ENCODE measurements at regions not wholly inside any gene's neighbourhood (a gene's known extent, or its start where the extent isn't known, plus 50 kb on each side); places are given as distances from the start of the nearest gene placed in this dataset.
"Not testable (repeated sequence)": the region's sequence is repeated elsewhere in the genome, so short reads cannot be mapped to it uniquely, and the experiment has no call there.

DNA sequence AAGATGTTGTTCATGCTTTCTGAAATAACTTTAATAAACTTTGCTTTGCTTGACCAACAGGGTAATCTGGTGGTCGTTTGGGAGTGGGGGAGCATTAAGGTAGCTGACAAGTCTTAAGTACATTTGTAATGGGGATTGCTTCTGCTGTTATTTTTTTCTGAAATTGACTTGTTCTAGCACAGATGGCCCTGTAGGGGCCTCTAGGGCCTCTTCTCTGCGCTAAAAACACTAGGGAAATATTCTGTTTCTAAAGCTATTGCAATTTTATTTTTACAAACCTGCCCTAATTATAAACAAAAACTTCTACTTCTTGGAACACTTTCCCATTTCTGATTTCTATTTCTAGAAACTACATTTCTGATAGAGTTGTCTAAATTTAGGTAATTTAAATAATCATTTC is 191.3 kb upstream of the KCNJ3 start:
- ATAC-seq (no peak), DNase-seq (no peak)
- Mint-ChIP-seq H3K36me3 (no peaks in the 10 kb centered on the region), H3K27me3 (no peaks in the 10 kb centered on the region), H3K4me1 (no peaks in the 10 kb centered on the region), H3K9me3 (ENCODE audit: low read depth) (peaks cover 2% of the 10 kb centered on the region), H3K4me3 (no peak overlapping the region), H3K27ac (no peak overlapping the region)
- CTCF ChIA-PET, result no interaction called here

- CTCF ChIA-PET, result interaction anchor here (0.6 kb wide), 1 partner anchor 303 kb away, joined by 3 read pairs; no protein-coding TSS in a partner anchor
- H3K27ac Mint-ChIP-seq, result no peak overlapping the region
- H3K4me1 Mint-ChIP-seq, result no peaks in the 10 kb centered on the region
- H3K9me3 Mint-ChIP-seq (ENCODE audit: low read depth), result peaks cover 2% of the 10 kb centered on the region
- no peaks in the 10 kb centered on the region for H3K36me3 Mint-ChIP-seq
- DNase-seq (no peak), ATAC-seq (no peak)
- H3K27me3 Mint-ChIP-seq, result no peaks in the 10 kb centered on the region
- H3K4me3 Mint-ChIP-seq, result no peak overlapping the region
Observed at GRCh38 chr2:154518872-154519271, 179.6 kb upstream of the KCNJ3 start.

GRCh38 chr2:154520951-154521350 is 177.5 kb upstream of the KCNJ3 start:
- H3K36me3 Mint-ChIP-seq; H3K4me3 Mint-ChIP-seq; ATAC-seq; CTCF ChIA-PET; H3K4me1 Mint-ChIP-seq; H3K27ac Mint-ChIP-seq; H3K27me3 Mint-ChIP-seq; DNase-seq; H3K9me3 Mint-ChIP-seq (ENCODE audit: low read depth): not testable (repeated sequence)

GRCh38 chr2:154526234-154526633 is 172.3 kb upstream of the KCNJ3 start:
- H3K4me3 Mint-ChIP-seq, result no peak overlapping the region
- ATAC-seq, result no peak
- CTCF ChIA-PET, result no interaction called here

DNA sequence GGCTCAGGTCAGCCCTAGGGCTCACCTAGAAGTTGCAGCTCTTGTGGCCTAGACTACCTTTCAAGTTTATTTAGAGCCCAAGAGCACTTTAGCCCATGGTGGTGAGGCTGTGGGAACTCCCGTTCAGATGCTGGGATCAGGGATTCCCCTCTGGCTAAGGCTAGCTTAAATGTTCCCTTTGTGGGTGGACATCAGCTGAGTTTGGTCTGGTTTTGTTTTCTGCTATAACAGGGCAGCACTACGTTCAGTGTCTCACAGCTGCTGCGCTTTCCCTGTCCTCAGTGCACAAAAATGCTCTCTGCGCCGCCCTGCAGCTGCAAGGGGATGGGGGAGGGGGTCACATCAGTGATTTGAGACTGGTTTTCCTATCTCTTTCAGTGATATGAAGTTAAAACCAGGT is 170.5 kb upstream of the KCNJ3 start:
- no peaks in the 10 kb centered on the region for H3K27me3 Mint-ChIP-seq
- DNase-seq (no peak), ATAC-seq (no peak)
- no peak overlapping the region for H3K4me3 Mint-ChIP-seq
- H3K27ac Mint-ChIP-seq, result no peak overlapping the region
- CTCF ChIA-PET, result no interaction called here
- no peaks in the 10 kb centered on the region for H3K4me1 Mint-ChIP-seq
- H3K36me3 Mint-ChIP-seq, result no peaks in the 10 kb centered on the region
- H3K9me3 Mint-ChIP-seq (ENCODE audit: low read depth), result peaks cover 2% of the 10 kb centered on the region

More at GRCh38 chr2:154526234-154526633, 172.3 kb upstream of the KCNJ3 start:
- H3K27me3 Mint-ChIP-seq, result no peaks in the 10 kb centered on the region
- peaks cover under 1% of the 10 kb centered on the region for H3K9me3 Mint-ChIP-seq (ENCODE audit: low read depth)
- no peaks in the 10 kb centered on the region for H3K4me1 Mint-ChIP-seq
- H3K36me3 Mint-ChIP-seq, result no peaks in the 10 kb centered on the region
- no peak for DNase-seq
- H3K27ac Mint-ChIP-seq, result no peak overlapping the region

- H3K9me3 Mint-ChIP-seq (ENCODE audit: low read depth), result peaks cover 9% of the 10 kb centered on the region
- ATAC-seq (no peak), DNase-seq (no peak)
- no peaks in the 10 kb centered on the region for H3K36me3 Mint-ChIP-seq
- no peak overlapping the region for H3K27ac Mint-ChIP-seq
- H3K4me3 Mint-ChIP-seq, result no peak overlapping the region
- CTCF ChIA-PET, result no interaction called here
- no peaks in the 10 kb centered on the region for H3K27me3 Mint-ChIP-seq
- H3K4me1 Mint-ChIP-seq, result no peaks in the 10 kb centered on the region
Observed at GRCh38 chr2:154532004-154532403, 166.5 kb upstream of the KCNJ3 start.

- no peaks in the 10 kb centered on the region for H3K27me3 Mint-ChIP-seq
- H3K27ac Mint-ChIP-seq, result no peak overlapping the region
- H3K36me3 Mint-ChIP-seq, result no peaks in the 10 kb centered on the region
- ATAC-seq, result no peak
- CTCF ChIA-PET, result no interaction called here
- H3K9me3 Mint-ChIP-seq (ENCODE audit: low read depth), result peaks cover 9% of the 10 kb centered on the region
- H3K4me1 Mint-ChIP-seq, result no peaks in the 10 kb centered on the region
- H3K4me3 Mint-ChIP-seq, result no peak overlapping the region
- DNase-seq, result no peak
Observed at GRCh38 chr2:154532763-154533162, 165.7 kb upstream of the KCNJ3 start.

GRCh38 chr2:154533300-154533940 is 165.1 kb upstream of the KCNJ3 start:
- no peaks in the 10 kb centered on the region for H3K27me3 Mint-ChIP-seq
- H3K36me3 Mint-ChIP-seq, result no peaks in the 10 kb centered on the region
- CTCF ChIA-PET, result no interaction called here
- ATAC-seq, result no peak
- H3K27ac Mint-ChIP-seq, result no peak overlapping the region
- H3K9me3 Mint-ChIP-seq (ENCODE audit: low read depth), result peaks cover 9% of the 10 kb centered on the region
- H3K4me3 Mint-ChIP-seq, result no peak overlapping the region
- DNase-seq, result no peak
- no peaks in the 10 kb centered on the region for H3K4me1 Mint-ChIP-seq

DNA sequence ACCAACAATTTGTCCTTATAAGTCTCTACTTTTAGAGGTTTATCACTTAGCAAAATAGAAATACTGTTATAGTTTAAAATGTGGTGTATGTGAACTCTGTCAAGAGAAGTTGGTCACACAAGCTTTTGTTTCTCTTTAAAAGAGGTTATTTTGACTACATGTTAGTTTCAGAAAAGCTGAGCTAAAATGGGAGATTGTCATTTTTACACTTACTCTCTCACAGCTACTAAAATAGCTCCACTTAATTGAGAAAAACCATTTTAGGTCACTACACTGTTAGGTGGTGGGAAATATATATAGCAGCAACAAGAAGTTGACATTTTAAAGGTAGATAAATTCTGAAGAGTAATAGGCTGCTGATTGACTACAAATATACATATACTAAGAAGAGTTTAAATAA is 161.5 kb upstream of the KCNJ3 start:
- no peak overlapping the region for H3K27ac Mint-ChIP-seq
- H3K36me3 Mint-ChIP-seq, result no peaks in the 10 kb centered on the region
- no peak overlapping the region for H3K4me3 Mint-ChIP-seq
- peaks cover 7% of the 10 kb centered on the region for H3K9me3 Mint-ChIP-seq (ENCODE audit: low read depth)
- H3K4me1 Mint-ChIP-seq, result no peaks in the 10 kb centered on the region
- DNase-seq (no peak), ATAC-seq (no peak)
- H3K27me3 Mint-ChIP-seq, result no peaks in the 10 kb centered on the region
- CTCF ChIA-PET, result no interaction called here

- H3K36me3 Mint-ChIP-seq, result no peaks in the 10 kb centered on the region
- CTCF ChIA-PET, result no interaction called here
- ATAC-seq, result no peak
- H3K27me3 Mint-ChIP-seq, result no peaks in the 10 kb centered on the region
- DNase-seq, result no peak
- H3K4me1 Mint-ChIP-seq, result no peaks in the 10 kb centered on the region
- H3K9me3 Mint-ChIP-seq (ENCODE audit: low read depth), result peaks cover 7% of the 10 kb centered on the region
- H3K27ac Mint-ChIP-seq, result no peak overlapping the region
- H3K4me3 Mint-ChIP-seq, result no peak overlapping the region
Observed at GRCh38 chr2:154537843-154538450, 160.5 kb upstream of the KCNJ3 start.

- CTCF ChIA-PET, result no interaction called here
- no peaks in the 10 kb centered on the region for H3K36me3 Mint-ChIP-seq
Observed at GRCh38 chr2:154546341-154546740, 152.2 kb upstream of the KCNJ3 start.

GRCh38 chr2:154549869-154550268 is 148.6 kb upstream of the KCNJ3 start:
- H3K36me3 Mint-ChIP-seq, result no peaks in the 10 kb centered on the region
- CTCF ChIA-PET, result interaction anchor here (0.6 kb wide), 1 partner anchor 40 kb away, joined by 3 read pairs; no protein-coding TSS in a partner anchor

More at GRCh38 chr2:154546341-154546740, 152.2 kb upstream of the KCNJ3 start:
- Mint-ChIP-seq H3K4me3 (no peak overlapping the region), H3K27me3 (no peaks in the 10 kb centered on the region), H3K27ac (no peak overlapping the region), H3K4me1 (no peaks in the 10 kb centered on the region), H3K9me3 (ENCODE audit: low read depth) (peaks cover 3% of the 10 kb centered on the region)
- no peak for ATAC-seq
- DNase-seq, result no peak

GRCh38 chr2:154551649-154552048 is 146.8 kb upstream of the KCNJ3 start:
- Mint-ChIP-seq H3K27me3 (no peaks in the 10 kb centered on the region), H3K27ac (no peak overlapping the region), H3K4me3 (no peak overlapping the region), H3K36me3 (no peaks in the 10 kb centered on the region), H3K9me3 (ENCODE audit: low read depth) (peaks cover 3% of the 10 kb centered on the region), H3K4me1 (no peaks in the 10 kb centered on the region)
- ATAC-seq (no peak), DNase-seq (no peak)
- CTCF ChIA-PET, result no interaction called here

More at GRCh38 chr2:154549869-154550268, 148.6 kb upstream of the KCNJ3 start:
- Mint-ChIP-seq H3K27ac (no peak overlapping the region), H3K4me1 (no peaks in the 10 kb centered on the region), H3K4me3 (no peak overlapping the region), H3K9me3 (ENCODE audit: low read depth) (peaks cover 3% of the 10 kb centered on the region), H3K27me3 (no peaks in the 10 kb centered on the region)
- DNase-seq (no peak), ATAC-seq (no peak)

- no peaks in the 10 kb centered on the region for H3K27me3 Mint-ChIP-seq
- no peaks in the 10 kb centered on the region for H3K4me1 Mint-ChIP-seq
- no peaks in the 10 kb centered on the region for H3K9me3 Mint-ChIP-seq (ENCODE audit: low read depth)
- CTCF ChIA-PET, result no interaction called here
- ATAC-seq (no peak), DNase-seq (no peak)
- no peak overlapping the region for H3K27ac Mint-ChIP-seq
- H3K4me3 Mint-ChIP-seq, result no peak overlapping the region
- no peaks in the 10 kb centered on the region for H3K36me3 Mint-ChIP-seq
Observed at GRCh38 chr2:154554046-154554445, 144.4 kb upstream of the KCNJ3 start.
